ENCODE measurements at regions not wholly inside any gene's neighbourhood (a gene's known extent, or its start where the extent isn't known, plus 50 kb on each side); places are given as distances from the start of the nearest gene placed in this dataset.

GRCh38 chr1:167161242-167161641 lies 59.4 kb upstream of the POU2F1 start:
- TF ChIP-seq POLR2A (IDR thresholded peaks at IDR 0.05): no peak
- no peak for TF ChIP-seq CTCF (IDR thresholded peaks at IDR 0.05)
